Fibroblast of lung (primary cell): ENCODE measurements at regions not wholly inside any gene's neighbourhood (a gene's known extent, or its start where the extent isn't known, plus 50 kb on each side); places are given as distances from the start of the nearest gene placed in this dataset.

Experiments
- DNase-seq, 2 donors: peaks; one replicate each; pipeline versions ENCODE4 v3.0.0 to v3.0.0-alpha.2; 2010; ENCODE audit warnings: low read depth in 2 of 2
- H2AFZ ChIP-seq: 2 replicates; pipeline ENCODE4 v1.5.1; 2012; ENCODE audit warnings: low read length, control low read depth, inconsistent platforms
- H3K27ac ChIP-seq: 2 replicates; pipeline ENCODE4 v1.5.1; 2011; ENCODE audit warnings: low read length, control low read depth; ENCODE audit not compliant: insufficient read depth
- H3K27me3 ChIP-seq: 2 replicates; pipeline ENCODE4 v1.5.1; 2011; ENCODE audit warnings: mild to moderate bottlenecking, low read length; ENCODE audit not compliant: control insufficient read depth, insufficient read depth
- H3K36me3 ChIP-seq: 2 replicates; pipeline ENCODE4 v1.5.1; 2011; ENCODE audit warnings: low read length; ENCODE audit not compliant: control insufficient read depth, insufficient read depth
- H3K4me1 ChIP-seq: 2 replicates; pipeline ENCODE4 v1.5.1; 2011; ENCODE audit warnings: low read length; ENCODE audit not compliant: control insufficient read depth, insufficient read depth; ENCODE audit errors: extremely low read depth
- H3K4me2 ChIP-seq: 2 replicates; pipeline ENCODE4 v1.5.1; 2011; ENCODE audit warnings: low read length, control low read depth; ENCODE audit not compliant: insufficient read depth; ENCODE audit errors: extremely low read depth
- H3K4me3 ChIP-seq, 4 experiments: fragments of 200-600 bp in 1 of 4; sonication (generic) in 1 of 4; replicated peaks in 1 of 4; 2 replicates each; pipeline ENCODE4 v1.5.1; 2011 to 2016; ENCODE audit warnings: low read length in 4 of 4, low read depth in 3 of 4, mild to moderate bottlenecking in 3 of 4, control low read depth in 2 of 4, inconsistent platforms in 1 of 4, mixed read lengths in 1 of 4; ENCODE audit not compliant: insufficient read depth in 1 of 4; ENCODE audit errors: control extremely low read depth in 1 of 4
- H3K79me2 ChIP-seq: 2 replicates; pipeline ENCODE4 v1.5.1; 2012; ENCODE audit warnings: mild to moderate bottlenecking, low read length, inconsistent platforms; ENCODE audit not compliant: control insufficient read depth, insufficient read depth
- H3K9ac ChIP-seq: 2 replicates; pipeline ENCODE4 v1.5.1; 2011; ENCODE audit warnings: mild to moderate bottlenecking, low read length, control low read depth; ENCODE audit not compliant: insufficient read depth
- H3K9me3 ChIP-seq: 2 replicates; pipeline ENCODE4 v1.5.1; 2012; ENCODE audit warnings: low read depth, low read length; ENCODE audit not compliant: control insufficient read depth, insufficient read depth
- H4K20me1 ChIP-seq: 2 replicates; pipeline ENCODE4 v1.5.1; 2011; ENCODE audit warnings: low read length; ENCODE audit not compliant: control insufficient read depth, insufficient read depth; ENCODE audit errors: extremely low read depth
- CTCF ChIP-seq, 2 donors: IDR thresholded peaks in 1 of 2; conservative IDR thresholded peaks in 1 of 2; 1 replicate in 1 of 2; 2 replicates in 1 of 2; pipeline ENCODE4 v1.5.1; 2011 to 2012; ENCODE audit warnings: low read length in 2 of 2, control low read depth in 1 of 2, inconsistent platforms in 1 of 2, low read depth in 1 of 2, mild to moderate bottlenecking in 1 of 2
- EZH2 ChIP-seq: IDR thresholded peaks from 2 replicates; pipeline ENCODE4 v1.5.1; 2012; ENCODE audit warnings: low read length, control low read depth, mild to moderate bottlenecking; ENCODE audit errors: missing control alignments

DNA sequence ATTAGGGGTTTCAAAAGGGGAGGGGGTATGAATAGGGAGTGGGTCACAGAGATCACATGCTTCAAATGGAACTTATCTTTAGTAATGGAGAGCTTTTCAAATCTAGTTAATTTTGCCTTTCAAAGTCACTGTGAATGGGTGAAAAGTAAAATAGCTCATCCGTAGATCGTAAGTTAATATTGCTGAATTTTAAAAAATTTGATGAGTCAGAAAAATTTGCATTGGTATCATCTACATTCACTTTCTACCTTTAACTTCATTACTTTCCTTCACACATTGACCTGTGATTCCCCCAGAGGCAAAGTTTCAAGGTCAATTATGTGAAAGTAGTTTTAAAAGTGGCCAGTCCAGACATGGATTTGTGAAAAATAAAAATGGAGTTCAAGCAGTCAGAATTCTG lies 139.0 kb upstream of the SLC35B3 start:
- TF ChIP-seq CTCF (conservative IDR thresholded peaks at IDR 0.05 in 1 of 2, IDR thresholded peaks at IDR 0.05 in 1 of 2; ENCODE audit: low read depth in 1 of 2, low read length in 2 of 2) (no peak), EZH2 (no peak)
- no peaks in the 10 kb centered on the region for H4K20me1 ChIP-seq
- no peak overlapping the region for H3K27ac ChIP-seq
- H3K9me3 ChIP-seq = no peaks in the 10 kb centered on the region
- no peak overlapping the region for H3K9ac ChIP-seq
- H2AFZ ChIP-seq = no peak overlapping the region
- no peaks in the 10 kb centered on the region for H3K79me2 ChIP-seq
- DNase-seq = no peak
- no peak overlapping the region for H3K4me3 ChIP-seq
- H3K36me3 ChIP-seq = no peaks in the 10 kb centered on the region
- no peaks in the 10 kb centered on the region for H3K27me3 ChIP-seq
- H3K4me2 ChIP-seq = no peak overlapping the region
- H3K4me1 ChIP-seq = no peaks in the 10 kb centered on the region

GRCh38 chr6:8570256-8570920 lies 135.0 kb upstream of the SLC35B3 start:
- no peak for DNase-seq
- no peak overlapping the region for H3K27ac ChIP-seq
- H3K36me3 ChIP-seq = no peaks in the 10 kb centered on the region

GRCh38 chr6:8562125-8562524 lies 126.8 kb upstream of the SLC35B3 start:
- Histone ChIP-seq H4K20me1 (no peaks in the 10 kb centered on the region), H3K4me1 (no peaks in the 10 kb centered on the region), H3K27me3 (no peaks in the 10 kb centered on the region), H3K27ac (no peak overlapping the region), H2AFZ (no peak overlapping the region), H3K9me3 (no peaks in the 10 kb centered on the region), H3K36me3 (no peaks in the 10 kb centered on the region), H3K79me2 (no peaks in the 10 kb centered on the region), H3K4me3 (no peak overlapping the region), H3K4me2 (no peak overlapping the region), H3K9ac (no peak overlapping the region)
- TF ChIP-seq CTCF (conservative IDR thresholded peaks at IDR 0.05 in 1 of 2, IDR thresholded peaks at IDR 0.05 in 1 of 2; ENCODE audit: low read depth in 1 of 2, low read length in 2 of 2) = no peak
- no peak for TF ChIP-seq EZH2
- DNase-seq = no peak

More at GRCh38 chr6:8570256-8570920, 135.0 kb upstream of the SLC35B3 start:
- Histone ChIP-seq H4K20me1 (no peaks in the 10 kb centered on the region), H3K9ac (no peak overlapping the region), H2AFZ (no peak overlapping the region), H3K79me2 (no peaks in the 10 kb centered on the region), H3K4me2 (no peak overlapping the region), H3K27me3 (no peaks in the 10 kb centered on the region), H3K4me3 (no peak overlapping the region), H3K4me1 (no peaks in the 10 kb centered on the region), H3K9me3 (no peaks in the 10 kb centered on the region)
- TF ChIP-seq CTCF (conservative IDR thresholded peaks at IDR 0.05 in 1 of 2, IDR thresholded peaks at IDR 0.05 in 1 of 2; ENCODE audit: low read depth in 1 of 2, low read length in 2 of 2) = no peak
- no peak for TF ChIP-seq EZH2
